Endodermal cell (in vitro differentiated cells): ENCODE measurements at regions not wholly inside any gene's neighbourhood (a gene's known extent, or its start where the extent isn't known, plus 50 kb on each side); places are given as distances from the start of the nearest gene placed in this dataset.

Experiments
- DNase-seq: peaks from one replicate; pipeline ENCODE4 v3.0.0-alpha.2; 2017
- H3K27ac ChIP-seq: 2 replicates; pipeline ENCODE4 v1.5.1; 2013; ENCODE audit warnings: mild to moderate bottlenecking, low read depth, low read length, moderate library complexity
- H3K27me3 ChIP-seq: 2 replicates; pipeline ENCODE4 v1.6.1; 2013; ENCODE audit warnings: mild to moderate bottlenecking, low read length, moderate library complexity; ENCODE audit not compliant: insufficient read depth, control insufficient read depth, poor library complexity, severe bottlenecking
- H3K36me3 ChIP-seq: 2 replicates; pipeline ENCODE4 v1.7.0; 2013; ENCODE audit warnings: mild to moderate bottlenecking, low read length, moderate library complexity; ENCODE audit not compliant: control insufficient read depth, insufficient read depth
- H3K4me1 ChIP-seq: one replicate; pipeline ENCODE4 v1.7.0; 2013; ENCODE audit warnings: low read length; ENCODE audit not compliant: control insufficient read depth, insufficient read depth
- H3K4me3 ChIP-seq: 2 replicates; pipeline ENCODE4 v1.5.1; 2013; ENCODE audit warnings: mild to moderate bottlenecking, low read length, moderate library complexity
- H3K9ac ChIP-seq: 2 replicates; pipeline ENCODE4 v1.6.1; 2013; ENCODE audit warnings: mild to moderate bottlenecking, low read length, moderate library complexity; ENCODE audit not compliant: poor library complexity, severe bottlenecking; ENCODE audit errors: extremely low read depth
- H3K9me3 ChIP-seq: 2 replicates; pipeline ENCODE4 v1.6.1; 2013; ENCODE audit warnings: mild to moderate bottlenecking, low read length, moderate library complexity; ENCODE audit not compliant: control insufficient read depth
- H3K27ac Mint-ChIP-seq: 2 replicates; pipeline ENCODE4 v1.8.0; 2020; ENCODE audit warnings: mixed read lengths
- H3K27me3 Mint-ChIP-seq: 2 replicates; pipeline ENCODE4 v1.8.0; 2021; ENCODE audit warnings: mild to moderate bottlenecking, mixed read lengths; ENCODE audit not compliant: insufficient read depth
- H3K36me3 Mint-ChIP-seq: 2 replicates; pipeline ENCODE4 v1.8.0; 2020; ENCODE audit warnings: low read depth, mixed read lengths
- H3K4me1 Mint-ChIP-seq: 2 replicates; pipeline ENCODE4 v1.8.0; 2020; ENCODE audit warnings: mixed read lengths
- H3K4me3 Mint-ChIP-seq: 2 replicates; pipeline ENCODE4 v1.8.0; 2020; ENCODE audit warnings: mild to moderate bottlenecking, moderate library complexity, mixed read lengths
- H3K9me3 Mint-ChIP-seq: 2 replicates; pipeline ENCODE4 v1.8.0; 2020; ENCODE audit warnings: mild to moderate bottlenecking, mixed read lengths
- CTCF ChIP-seq: fragments of 200-600 bp; sonication (generic); conservative IDR thresholded peaks from 2 replicates; pipeline ENCODE4 v1.5.0; 2021; ENCODE audit warnings: antibody characterized with exemption, mild to moderate bottlenecking
- WGBS, 2 experiments: methylation state at CpG; one replicate each; pipeline versions ENCODE4 v1.1.5 to v1.1.7; 2013; ENCODE audit warnings: missing lambda C conversion rate in 2 of 2, mixed read lengths in 1 of 2; ENCODE audit not compliant: insufficient coverage in 1 of 2, insufficient read length in 1 of 2; 5-methylcytosine and 5-hydroxymethylcytosine counted together

DNA sequence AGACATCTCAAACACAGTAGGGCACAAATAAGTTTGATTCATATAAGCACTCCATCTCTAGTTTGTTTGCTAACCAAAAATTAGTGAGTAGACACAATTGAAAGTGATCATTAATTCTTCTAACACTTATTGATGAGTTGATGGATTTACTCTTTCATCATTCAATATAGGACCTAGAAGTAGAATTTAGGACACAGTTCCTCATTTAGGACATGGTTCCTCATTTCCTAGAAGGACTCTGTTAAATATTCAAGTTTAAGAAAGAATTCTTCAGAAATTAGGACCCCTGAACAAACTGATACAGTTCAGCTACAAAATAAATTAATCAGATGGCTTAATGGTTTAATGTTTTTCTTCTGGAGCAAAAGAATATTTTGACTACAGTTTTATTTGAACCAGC, 143.5 kb upstream of the PRR16 start:
- Histone ChIP-seq H3K4me3 (no peak overlapping the region), H3K36me3 (no peaks in the 10 kb centered on the region), H3K4me1 (no peaks in the 10 kb centered on the region), H3K9me3 (no peaks in the 10 kb centered on the region), H3K27me3 (no peaks in the 10 kb centered on the region), H3K9ac (no peak overlapping the region), H3K27ac (no peak overlapping the region)
- Mint-ChIP-seq H3K27ac (no peak overlapping the region), H3K36me3 (no peaks in the 10 kb centered on the region), H3K4me1 (no peaks in the 10 kb centered on the region), H3K9me3 (peaks cover 6% of the 10 kb centered on the region), H3K27me3 (no peaks in the 10 kb centered on the region), H3K4me3 (no peak overlapping the region)
- DNase-seq = no peak
- TF ChIP-seq CTCF = no peak

- Histone ChIP-seq H3K27me3 (no peaks in the 10 kb centered on the region), H3K9me3 (peaks cover 6% of the 10 kb centered on the region)
These were observed 137.4 kb upstream of the PRR16 start for GRCh38 chr5:120326651-120327050.

DNA sequence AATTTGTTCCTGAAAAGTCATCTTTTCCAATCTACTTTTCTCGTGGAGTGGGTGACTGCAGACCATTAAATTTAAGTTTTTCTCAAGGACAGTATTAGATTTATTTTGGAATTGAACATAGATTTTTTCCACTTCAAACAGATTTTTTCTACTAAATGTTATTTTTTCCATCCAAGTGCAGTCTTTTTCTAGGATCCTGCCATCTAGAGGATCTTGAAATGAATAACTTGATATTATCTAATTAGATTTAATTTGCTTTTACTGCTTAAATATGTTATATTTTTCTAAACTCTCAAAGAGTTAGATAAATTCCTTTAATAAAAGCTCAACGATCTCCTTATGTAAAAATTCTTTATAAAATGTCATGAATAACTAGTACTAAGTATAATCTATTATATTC, 136.9 kb upstream of the PRR16 start:
- no peak for TF ChIP-seq CTCF
- Histone ChIP-seq H3K4me1 (no peaks in the 10 kb centered on the region), H3K9me3 (peaks cover 6% of the 10 kb centered on the region), H3K36me3 (no peaks in the 10 kb centered on the region), H3K27me3 (no peaks in the 10 kb centered on the region), H3K4me3 (no peak overlapping the region), H3K9ac (no peak overlapping the region), H3K27ac (no peak overlapping the region)
- H3K9me3 Mint-ChIP-seq = peaks cover 9% of the 10 kb centered on the region
- H3K4me3 Mint-ChIP-seq = no peak overlapping the region
- no peak overlapping the region for H3K27ac Mint-ChIP-seq
- no peaks in the 10 kb centered on the region for H3K4me1 Mint-ChIP-seq
- H3K36me3 Mint-ChIP-seq = no peaks in the 10 kb centered on the region
- no peak for DNase-seq
- no peaks in the 10 kb centered on the region for H3K27me3 Mint-ChIP-seq
- 100% methylated on average over 1 of the region's 2 CpGs; no CpG with 5 or more reads in 1 of the 2 experiments for WGBS, 2 experiments

More at GRCh38 chr5:120326651-120327050, 137.4 kb upstream of the PRR16 start:
- Histone ChIP-seq H3K4me1 (no peaks in the 10 kb centered on the region), H3K27ac (no peak overlapping the region), H3K36me3 (no peaks in the 10 kb centered on the region), H3K9ac (no peak overlapping the region), H3K4me3 (no peak overlapping the region)
- H3K36me3 Mint-ChIP-seq = no peaks in the 10 kb centered on the region
- H3K27me3 Mint-ChIP-seq = no peaks in the 10 kb centered on the region
- no peak for DNase-seq
- H3K4me3 Mint-ChIP-seq = no peak overlapping the region
- no peak overlapping the region for H3K27ac Mint-ChIP-seq
- no peaks in the 10 kb centered on the region for H3K4me1 Mint-ChIP-seq
- H3K9me3 Mint-ChIP-seq = peaks cover 9% of the 10 kb centered on the region
- TF ChIP-seq CTCF = no peak
